HUES48 (cell line): ENCODE measurements at regions not wholly inside any gene's neighbourhood (a gene's known extent, or its start where the extent isn't known, plus 50 kb on each side); places are given as distances from the start of the nearest gene placed in this dataset.
"Not testable (repeated sequence)": the region's sequence is repeated elsewhere in the genome, so short reads cannot be mapped to it uniquely, and the experiment has no call there.

Experiments
- H3K27ac ChIP-seq: one replicate; pipeline ENCODE4 v1.7.0; 2013; ENCODE audit warnings: low read depth, low read length, inconsistent platforms
- H3K27me3 ChIP-seq: 2 replicates; pipeline ENCODE4 v1.6.1; 2013; ENCODE audit warnings: mild to moderate bottlenecking, low read length; ENCODE audit not compliant: control insufficient read depth, insufficient read depth
- H3K36me3 ChIP-seq: 2 replicates; pipeline ENCODE4 v1.6.1; 2013; ENCODE audit warnings: low read length; ENCODE audit not compliant: control insufficient read depth, insufficient read depth
- H3K4me1 ChIP-seq: 2 replicates; pipeline ENCODE4 v1.6.1; 2013; ENCODE audit warnings: mild to moderate bottlenecking, low read length; ENCODE audit not compliant: control insufficient read depth, insufficient read depth
- H3K4me3 ChIP-seq: 2 replicates; pipeline ENCODE4 v1.5.1; 2013; ENCODE audit warnings: mild to moderate bottlenecking, low read depth, low read length
- H3K9ac ChIP-seq: 2 replicates; pipeline ENCODE4 v1.6.1; 2013; ENCODE audit warnings: mild to moderate bottlenecking, low read depth, low read length, moderate library complexity
- H3K9me3 ChIP-seq: 2 replicates; pipeline ENCODE4 v1.6.1; 2013; ENCODE audit warnings: low read length; ENCODE audit not compliant: control insufficient read depth, insufficient read depth

DNA sequence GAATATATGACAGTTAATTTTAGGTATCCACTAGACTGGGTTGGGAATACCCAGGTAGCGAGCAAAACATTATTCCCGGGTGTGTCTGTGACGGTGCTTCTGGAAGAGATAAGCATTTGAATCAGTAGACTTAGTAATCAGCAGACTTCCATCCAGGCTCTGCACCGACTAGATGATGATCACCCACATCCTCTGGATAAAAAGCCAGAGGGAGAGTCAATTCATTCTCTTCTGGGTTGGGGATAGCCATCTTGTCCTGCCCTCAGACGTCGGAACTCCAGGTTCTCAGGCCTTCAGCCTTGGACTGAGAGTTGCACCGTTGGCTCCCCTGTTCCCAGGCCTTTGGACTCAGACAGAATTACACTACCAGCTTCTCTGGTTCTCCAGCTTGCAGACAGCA, 168.0 kb downstream of the PHLDA1 start:
- Histone ChIP-seq H3K4me1 (no peaks in the 10 kb centered on the region), H3K4me3 (no peak overlapping the region), H3K9ac (no peak overlapping the region), H3K36me3 (no peaks in the 10 kb centered on the region), H3K27me3 (no peaks in the 10 kb centered on the region), H3K27ac (no peak overlapping the region), H3K9me3 (no peaks in the 10 kb centered on the region)

DNA sequence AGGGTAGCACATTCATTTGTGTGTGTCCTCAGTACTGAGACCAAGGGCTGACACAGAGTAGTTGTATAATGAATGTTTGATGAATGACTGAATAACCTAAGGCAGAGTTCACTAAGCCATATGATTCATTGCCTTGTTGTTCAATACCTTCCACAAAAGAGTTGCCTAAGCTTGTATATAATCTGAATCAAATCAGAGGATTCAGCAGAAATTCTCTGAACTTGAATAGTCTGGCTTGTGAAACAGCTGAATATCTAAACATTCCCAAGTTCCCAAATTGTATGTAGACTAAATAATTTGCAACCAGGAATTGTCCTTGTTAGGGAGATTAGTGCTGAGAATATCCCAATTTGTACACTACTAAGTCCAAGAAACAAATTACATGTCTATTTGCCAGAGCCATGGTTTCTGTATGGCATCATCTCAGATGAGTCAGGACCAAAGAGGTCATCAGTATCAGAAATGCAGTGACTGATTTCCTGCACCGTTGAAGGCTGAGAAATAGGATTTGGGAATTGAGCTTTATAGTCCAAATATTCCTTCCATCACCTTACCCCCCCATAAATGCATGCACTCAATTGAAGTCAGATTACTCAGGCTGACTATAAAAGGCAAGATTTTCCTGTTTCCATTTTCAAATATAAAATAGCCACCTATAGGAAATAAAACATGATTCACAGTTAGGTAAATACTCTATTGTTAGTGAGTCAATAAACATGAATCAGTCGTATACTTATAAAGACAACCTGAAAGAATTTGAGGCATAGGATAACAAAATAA, 168.7 kb downstream of the PHLDA1 start:
- Histone ChIP-seq H3K4me1 (no peaks in the 10 kb centered on the region), H3K27ac (no peak overlapping the region), H3K9ac (no peak overlapping the region), H3K27me3 (no peaks in the 10 kb centered on the region), H3K4me3 (no peak overlapping the region), H3K9me3 (no peaks in the 10 kb centered on the region), H3K36me3 (no peaks in the 10 kb centered on the region)

DNA sequence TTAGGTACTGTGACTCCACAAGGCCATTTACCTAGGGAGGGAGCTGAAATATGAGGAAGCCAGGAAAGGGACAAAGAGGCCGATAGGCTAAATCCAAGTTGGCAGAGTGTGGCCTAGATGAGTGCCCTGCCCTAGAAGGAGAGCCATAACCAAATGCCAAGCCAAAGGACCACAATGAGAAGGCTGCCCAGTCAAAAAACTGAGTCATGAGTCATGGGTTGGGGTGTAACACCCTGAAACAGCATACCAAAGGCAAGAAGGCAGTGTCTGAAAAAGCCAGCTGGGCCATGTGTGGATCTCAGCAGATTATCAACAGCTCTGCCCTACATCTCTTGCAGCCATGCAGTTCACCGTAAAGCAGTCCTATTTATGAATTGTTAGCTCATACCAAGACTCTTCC, 171.7 kb downstream of the PHLDA1 start:
- Histone ChIP-seq H3K36me3 (no peaks in the 10 kb centered on the region), H3K4me1 (no peaks in the 10 kb centered on the region), H3K9me3 (no peaks in the 10 kb centered on the region), H3K27ac (no peak overlapping the region), H3K9ac (no peak overlapping the region), H3K27me3 (no peaks in the 10 kb centered on the region), H3K4me3 (no peak overlapping the region)

DNA sequence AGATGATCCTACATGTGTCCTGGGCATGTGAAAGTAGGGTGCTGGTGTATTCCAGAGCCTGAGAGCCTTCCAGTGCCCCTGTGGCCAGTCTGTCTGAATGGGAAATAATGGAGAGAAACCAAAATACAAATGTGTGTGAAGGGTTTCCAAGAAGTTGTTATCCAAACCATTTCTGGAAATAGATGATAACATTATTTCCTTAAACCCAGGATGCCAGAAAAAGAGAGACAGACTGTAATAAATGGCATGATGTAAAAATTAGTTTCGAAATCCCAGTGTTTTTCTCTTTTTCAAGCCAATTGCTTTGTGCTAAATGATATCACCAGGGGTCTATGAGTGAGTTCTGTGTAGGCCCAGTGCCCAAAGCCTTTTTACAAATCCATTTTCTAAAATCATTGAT, 175.3 kb downstream of the PHLDA1 start:
- H3K9ac ChIP-seq = no peak overlapping the region
- H3K9me3 ChIP-seq = no peaks in the 10 kb centered on the region
- H3K36me3 ChIP-seq = no peaks in the 10 kb centered on the region
- peaks cover 8% of the 10 kb centered on the region; the same call in 1 of the 2 replicates for H3K4me1 ChIP-seq
- H3K27ac ChIP-seq = no peak overlapping the region
- no peaks in the 10 kb centered on the region for H3K27me3 ChIP-seq
- H3K4me3 ChIP-seq = no peak overlapping the region

DNA sequence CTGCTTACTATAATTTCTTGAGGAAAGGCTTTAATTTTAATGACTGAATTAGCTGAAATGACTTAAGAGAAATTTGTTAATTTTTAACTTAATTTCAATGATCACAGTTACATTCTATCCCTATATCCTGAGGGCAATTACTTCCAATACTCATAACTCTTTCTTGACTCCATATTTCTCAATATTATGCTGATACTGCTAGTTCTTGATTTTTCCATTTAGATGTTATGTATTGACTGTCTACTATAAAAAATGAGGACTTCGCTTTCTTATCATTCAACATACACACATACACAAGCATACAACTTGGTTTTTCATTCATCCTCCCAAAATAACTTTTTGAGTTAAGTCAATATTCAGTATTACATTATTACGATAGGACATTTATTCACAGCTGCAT, 176.2 kb downstream of the PHLDA1 start:
- H3K36me3 ChIP-seq = no peaks in the 10 kb centered on the region
- H3K27ac ChIP-seq = no peak overlapping the region
- no peaks in the 10 kb centered on the region for H3K27me3 ChIP-seq
- no peak overlapping the region for H3K9ac ChIP-seq
- H3K4me3 ChIP-seq = no peak overlapping the region
- H3K9me3 ChIP-seq = no peaks in the 10 kb centered on the region
- peaks cover 13% of the 10 kb centered on the region for H3K4me1 ChIP-seq

DNA sequence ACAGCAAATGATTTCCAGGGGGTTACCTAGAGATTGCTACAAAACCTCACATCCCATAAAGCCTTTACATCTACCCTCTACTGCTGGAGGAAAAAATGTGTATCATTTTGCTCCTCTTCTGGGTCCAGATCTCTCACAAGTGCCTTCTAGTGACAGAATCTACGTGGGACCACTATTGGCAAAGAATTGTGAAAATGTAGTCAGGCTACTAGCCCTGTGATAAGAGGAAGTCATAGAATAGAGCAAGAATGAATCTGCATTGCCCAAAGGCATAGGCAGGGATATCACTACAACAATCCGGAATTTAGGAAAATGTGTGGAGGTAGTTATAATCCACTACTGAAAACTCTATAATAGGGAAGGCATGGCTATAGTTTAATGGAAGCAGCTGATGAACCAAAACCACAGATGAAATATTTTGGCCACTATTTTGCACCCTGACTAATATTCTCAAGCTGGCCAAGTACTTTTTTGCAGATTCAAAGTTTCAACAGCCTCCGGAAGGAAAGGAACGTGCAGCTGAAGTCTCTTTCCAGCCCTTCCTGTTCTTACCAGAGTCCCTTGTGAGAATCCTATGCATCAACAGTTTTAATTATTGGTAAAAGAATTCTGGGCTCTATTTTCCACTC, 176.8 kb downstream of the PHLDA1 start:
- no peaks in the 10 kb centered on the region for H3K27me3 ChIP-seq
- H3K9ac ChIP-seq = no peak overlapping the region
- no peaks in the 10 kb centered on the region for H3K36me3 ChIP-seq
- no peak overlapping the region for H3K27ac ChIP-seq
- H3K4me1 ChIP-seq = peaks cover 13% of the 10 kb centered on the region
- no peak overlapping the region for H3K4me3 ChIP-seq
- H3K9me3 ChIP-seq = no peaks in the 10 kb centered on the region

DNA sequence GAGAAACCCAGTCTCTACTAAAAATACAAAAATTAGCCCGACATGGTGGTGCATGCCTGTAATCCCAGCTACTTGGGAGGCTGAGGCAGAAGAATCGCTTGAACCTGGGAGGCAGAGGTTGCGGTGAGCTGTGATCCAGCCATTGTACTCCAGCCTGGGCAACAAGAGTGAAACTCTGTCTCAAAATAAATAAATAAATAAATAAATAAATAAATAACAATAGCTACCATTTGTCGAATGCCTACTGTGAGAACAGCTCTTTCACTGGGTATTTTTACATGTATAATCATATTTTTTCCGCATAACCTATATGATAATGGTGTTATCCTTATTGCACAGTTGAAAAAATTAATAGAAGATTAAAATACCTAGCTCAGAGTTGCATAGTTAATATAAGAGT, 177.4 kb downstream of the PHLDA1 start:
- not testable (repeated sequence) for H3K4me3 ChIP-seq, H3K27me3 ChIP-seq, H3K27ac ChIP-seq, H3K36me3 ChIP-seq, H3K9ac ChIP-seq, H3K9me3 ChIP-seq
- peaks cover 13% of the 10 kb centered on the region for H3K4me1 ChIP-seq

DNA sequence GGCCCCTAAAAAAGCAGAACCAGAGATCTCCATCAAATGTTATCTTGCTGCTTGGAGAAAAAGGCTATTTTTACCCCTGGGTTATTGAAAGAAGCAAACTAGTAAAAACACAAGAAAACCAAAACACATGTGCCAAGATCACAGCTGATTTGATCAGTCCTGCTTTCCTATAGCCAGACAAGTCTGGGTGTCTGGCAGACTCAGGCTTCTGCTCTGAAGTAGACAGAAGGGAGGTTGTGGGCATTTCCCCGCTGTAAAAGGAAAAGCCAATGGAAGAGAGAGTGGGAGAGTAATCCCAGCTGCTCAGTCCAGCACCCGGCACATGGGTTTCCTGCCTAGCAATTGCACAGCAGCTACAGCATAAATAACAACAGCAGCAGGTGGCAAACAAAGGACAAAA, 177.9 kb downstream of the PHLDA1 start:
- no peak overlapping the region for H3K9ac ChIP-seq
- H3K27me3 ChIP-seq = no peaks in the 10 kb centered on the region
- H3K4me3 ChIP-seq = no peak overlapping the region
- no peak overlapping the region for H3K27ac ChIP-seq
- H3K36me3 ChIP-seq = no peaks in the 10 kb centered on the region
- no peaks in the 10 kb centered on the region for H3K9me3 ChIP-seq
- peaks cover 13% of the 10 kb centered on the region for H3K4me1 ChIP-seq

DNA sequence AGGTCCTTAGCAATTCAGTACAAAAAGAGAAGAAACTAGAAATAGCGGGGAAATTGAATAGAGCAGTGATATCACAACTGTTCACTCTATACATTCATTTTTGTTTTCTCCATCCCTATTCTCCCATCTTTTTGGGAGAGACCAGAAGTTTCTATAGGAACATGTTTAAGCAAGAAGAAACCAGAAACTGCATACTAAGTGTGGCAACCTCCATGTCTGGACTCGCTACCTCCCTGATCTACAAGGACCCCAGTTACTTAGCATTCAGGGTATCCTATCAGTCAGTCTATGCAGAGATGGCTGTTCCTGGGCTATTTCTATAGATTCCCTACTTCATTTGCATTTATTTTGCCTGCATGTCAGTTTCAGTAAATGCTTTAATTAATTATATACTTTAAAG, 178.6 kb downstream of the PHLDA1 start:
- H3K4me1 ChIP-seq = peaks cover 13% of the 10 kb centered on the region
- no peak overlapping the region for H3K4me3 ChIP-seq
- no peaks in the 10 kb centered on the region for H3K9me3 ChIP-seq
- no peak overlapping the region for H3K9ac ChIP-seq
- no peaks in the 10 kb centered on the region for H3K27me3 ChIP-seq
- H3K27ac ChIP-seq = no peak overlapping the region
- no peaks in the 10 kb centered on the region for H3K36me3 ChIP-seq

DNA sequence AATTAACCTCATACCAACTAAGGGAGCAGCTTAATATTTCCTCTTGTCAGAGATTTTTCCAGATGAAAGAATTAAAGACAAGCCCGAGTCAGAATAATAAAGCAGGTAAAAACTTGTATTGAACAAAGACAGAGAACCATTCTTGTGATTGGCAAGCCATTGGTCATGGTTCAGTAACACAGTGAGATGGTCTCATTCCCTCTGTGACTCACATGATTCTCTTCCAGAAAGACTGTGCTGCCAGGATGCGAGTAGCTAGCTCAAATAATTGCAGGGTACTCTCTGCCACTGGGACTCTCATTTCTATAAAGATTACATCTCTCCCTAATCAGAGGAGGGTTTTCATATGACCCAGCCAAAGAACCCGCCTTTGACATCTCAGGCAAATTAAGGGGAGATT, 179.4 kb downstream of the PHLDA1 start:
- Histone ChIP-seq H3K9ac (no peak overlapping the region), H3K27ac (no peak overlapping the region), H3K4me3 (no peak overlapping the region)

DNA sequence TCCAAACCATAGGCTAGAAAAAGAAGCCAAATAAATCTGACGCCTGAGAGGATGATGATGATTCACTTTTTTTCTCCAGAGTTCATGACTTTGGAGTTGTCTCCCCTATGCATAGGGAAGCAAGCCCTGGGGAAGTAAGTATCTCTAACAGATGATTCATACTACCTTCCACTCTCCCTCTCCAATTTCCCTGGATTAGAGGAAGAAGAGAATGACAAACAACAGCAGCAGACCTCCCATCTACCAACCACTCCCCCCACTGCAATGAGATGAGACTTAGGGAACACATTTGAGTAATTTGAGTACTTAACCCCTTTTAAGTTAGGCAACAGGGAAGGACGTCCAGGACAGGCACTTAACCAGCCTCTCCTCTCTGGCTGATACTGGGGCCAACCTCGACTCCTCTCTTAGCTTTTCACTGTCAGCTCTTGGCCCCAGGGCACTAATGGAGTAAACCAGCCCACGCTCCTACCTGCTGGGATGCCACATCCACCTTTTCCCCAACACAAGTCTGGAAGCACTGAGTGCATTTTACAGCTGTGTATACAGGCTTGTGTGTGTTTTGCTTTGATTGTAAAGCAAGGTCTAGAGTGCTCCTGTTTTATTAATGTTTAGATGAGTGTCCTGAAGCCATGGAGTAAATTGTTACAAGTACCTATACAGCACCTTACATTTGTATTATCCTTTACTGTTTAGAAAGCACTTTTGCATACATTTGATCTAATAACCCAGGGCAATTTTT, 180.7 kb downstream of the PHLDA1 start:
- H3K27ac ChIP-seq = no peak overlapping the region
- no peaks in the 10 kb centered on the region for H3K36me3 ChIP-seq
- H3K9me3 ChIP-seq = no peaks in the 10 kb centered on the region
- no peak overlapping the region for H3K4me3 ChIP-seq
- no peaks in the 10 kb centered on the region for H3K27me3 ChIP-seq
- H3K4me1 ChIP-seq = peaks cover 13% of the 10 kb centered on the region
- no peak overlapping the region for H3K9ac ChIP-seq

More for the DNA sequence above, 179.4 kb downstream of the PHLDA1 start:
- Histone ChIP-seq H3K4me1 (peaks cover 13% of the 10 kb centered on the region), H3K36me3 (no peaks in the 10 kb centered on the region), H3K9me3 (no peaks in the 10 kb centered on the region), H3K27me3 (no peaks in the 10 kb centered on the region)
